HUES64 (cell line): ENCODE measurements at regions not wholly inside any gene's neighbourhood (a gene's known extent, or its start where the extent isn't known, plus 50 kb on each side); places are given as distances from the start of the nearest gene placed in this dataset.

Source experiments
- H3K27ac ChIP-seq: 2 replicates; pipeline ENCODE4 v1.7.0; 2013; ENCODE audit warnings: low read depth, low read length, inconsistent platforms
- H3K27me3 ChIP-seq: 2 replicates; pipeline ENCODE4 v1.6.1; 2013; ENCODE audit warnings: mild to moderate bottlenecking, low read length; ENCODE audit not compliant: insufficient read depth
- H3K36me3 ChIP-seq: 2 replicates; pipeline ENCODE4 v1.6.1; 2013; ENCODE audit warnings: mild to moderate bottlenecking, low read length; ENCODE audit not compliant: insufficient read depth
- H3K4me1 ChIP-seq: 2 replicates; pipeline ENCODE4 v1.6.1; 2013; ENCODE audit warnings: mild to moderate bottlenecking, low read length, moderate library complexity; ENCODE audit not compliant: insufficient read depth
- H3K4me3 ChIP-seq: 2 replicates; pipeline ENCODE4 v1.5.1; 2013; ENCODE audit warnings: mild to moderate bottlenecking, low read length, moderate library complexity
- H3K9ac ChIP-seq: 2 replicates; pipeline ENCODE4 v1.6.1; 2013; ENCODE audit warnings: mild to moderate bottlenecking, low read depth, low read length
- H3K9me3 ChIP-seq: 2 replicates; pipeline ENCODE4 v1.6.1; 2013; ENCODE audit warnings: low read depth, low read length; ENCODE audit not compliant: insufficient read depth
- WGBS: fragments of 150-250, 120-280 bp; methylation state at CpG from one replicate; pipeline ENCODE4 v1.1.7; 2013; ENCODE audit warnings: missing lambda C conversion rate; 5-methylcytosine and 5-hydroxymethylcytosine counted together

GRCh38 chr9:27653957-27654356 lies 80.7 kb upstream of the C9orf72 start:
- Histone ChIP-seq H3K4me3 (no peak overlapping the region), H3K4me1 (no peaks in the 10 kb centered on the region), H3K27ac (no peak overlapping the region), H3K9ac (no peak overlapping the region), H3K36me3 (no peaks in the 10 kb centered on the region), H3K9me3 (no peaks in the 10 kb centered on the region), H3K27me3 (no peaks in the 10 kb centered on the region)
- 83% methylated on average over 2 of the region's 3 CpGs for WGBS

GRCh38 chr9:27654629-27655285 lies 81.5 kb upstream of the C9orf72 start:
- 92% methylated on average over 17 of the region's 17 CpGs for WGBS

GRCh38 chr9:27655441-27655840 lies 82.2 kb upstream of the C9orf72 start:
- H3K27me3 ChIP-seq = no peaks in the 10 kb centered on the region
- H3K36me3 ChIP-seq = no peaks in the 10 kb centered on the region
- H3K9me3 ChIP-seq = no peaks in the 10 kb centered on the region
- H3K4me3 ChIP-seq = no peak overlapping the region
- H3K27ac ChIP-seq = no peak overlapping the region
- H3K9ac ChIP-seq = no peak overlapping the region
- H3K4me1 ChIP-seq = no peaks in the 10 kb centered on the region
- 92% methylated on average over 2 of the region's 2 CpGs for WGBS

More at GRCh38 chr9:27654629-27655285, 81.5 kb upstream of the C9orf72 start:
- Histone ChIP-seq H3K36me3 (no peaks in the 10 kb centered on the region), H3K4me1 (no peaks in the 10 kb centered on the region), H3K27ac (no peak overlapping the region), H3K27me3 (no peaks in the 10 kb centered on the region), H3K9me3 (no peaks in the 10 kb centered on the region), H3K9ac (no peak overlapping the region), H3K4me3 (no peak overlapping the region)

- 91% methylated on average over 2 of the region's 4 CpGs for WGBS
- Histone ChIP-seq H3K9me3 (no peaks in the 10 kb centered on the region), H3K4me1 (no peaks in the 10 kb centered on the region), H3K4me3 (no peak overlapping the region), H3K27me3 (no peaks in the 10 kb centered on the region), H3K27ac (no peak overlapping the region), H3K9ac (no peak overlapping the region), H3K36me3 (no peaks in the 10 kb centered on the region)
Observed at GRCh38 chr9:27659001-27659400, 85.7 kb upstream of the C9orf72 start.

- 96% methylated on average over 3 of the region's 3 CpGs for WGBS
- H3K27ac ChIP-seq = no peak overlapping the region
- H3K4me1 ChIP-seq = 0 out of 2 replicates have a peak, but pooled peaks cover 3% of the 10 kb centered on the region
- no peak overlapping the region for H3K9ac ChIP-seq
- H3K4me3 ChIP-seq = no peak overlapping the region
- H3K36me3 ChIP-seq = no peaks in the 10 kb centered on the region
- H3K27me3 ChIP-seq = no peaks in the 10 kb centered on the region
- no peaks in the 10 kb centered on the region for H3K9me3 ChIP-seq
Observed at GRCh38 chr9:27659571-27659970, 86.3 kb upstream of the C9orf72 start.

GRCh38 chr9:27660148-27660547 lies 86.9 kb upstream of the C9orf72 start:
- H3K36me3 ChIP-seq = no peaks in the 10 kb centered on the region
- no peaks in the 10 kb centered on the region for H3K9me3 ChIP-seq
- H3K4me3 ChIP-seq = no peak overlapping the region
- no peak overlapping the region for H3K9ac ChIP-seq
- H3K27me3 ChIP-seq = no peaks in the 10 kb centered on the region
- peaks cover 9% of the 10 kb centered on the region for H3K4me1 ChIP-seq
- no peak overlapping the region for H3K27ac ChIP-seq
- 84% methylated on average over 4 of the region's 4 CpGs for WGBS

GRCh38 chr9:27663526-27663925 lies 90.2 kb upstream of the C9orf72 start:
- 97% methylated on average over 5 of the region's 5 CpGs for WGBS
- Histone ChIP-seq H3K9me3 (no peaks in the 10 kb centered on the region), H3K4me1 (peaks cover 13% of the 10 kb centered on the region)

GRCh38 chr9:27664121-27664779 lies 91.0 kb upstream of the C9orf72 start:
- Histone ChIP-seq H3K4me3 (no peak overlapping the region), H3K27ac (no peak overlapping the region), H3K9me3 (no peaks in the 10 kb centered on the region), H3K9ac (no peak overlapping the region), H3K4me1 (peaks cover 13% of the 10 kb centered on the region), H3K27me3 (no peaks in the 10 kb centered on the region), H3K36me3 (no peaks in the 10 kb centered on the region)
- WGBS = 89% methylated on average over 7 of the region's 7 CpGs

More at GRCh38 chr9:27663526-27663925, 90.2 kb upstream of the C9orf72 start:
- Histone ChIP-seq H3K27me3 (no peaks in the 10 kb centered on the region), H3K36me3 (no peaks in the 10 kb centered on the region), H3K9ac (no peak overlapping the region), H3K27ac (no peak overlapping the region), H3K4me3 (no peak overlapping the region)

- Histone ChIP-seq H3K9me3 (no peaks in the 10 kb centered on the region), H3K9ac (no peak overlapping the region), H3K36me3 (no peaks in the 10 kb centered on the region), H3K4me1 (peaks cover 22% of the 10 kb centered on the region), H3K27ac (no peak overlapping the region), H3K27me3 (no peaks in the 10 kb centered on the region), H3K4me3 (no peak overlapping the region)
- WGBS = 83% methylated on average over 5 of the region's 6 CpGs
Observed at GRCh38 chr9:27665136-27665535, 91.9 kb upstream of the C9orf72 start.

- Histone ChIP-seq H3K9me3 (no peaks in the 10 kb centered on the region), H3K27ac (no peak overlapping the region), H3K36me3 (no peaks in the 10 kb centered on the region), H3K27me3 (peaks cover 6% of the 10 kb centered on the region; the same call in 1 of the 2 replicates), H3K4me1 (peaks cover 45% of the 10 kb centered on the region), H3K9ac (no peak overlapping the region), H3K4me3 (no peak overlapping the region)
Observed at GRCh38 chr9:27668280-27668679, 95.0 kb upstream of the C9orf72 start.

- 83% methylated on average over 5 of the region's 5 CpGs for WGBS
Observed at GRCh38 chr9:27671636-27672035, 98.4 kb upstream of the C9orf72 start.

More at GRCh38 chr9:27671636-27672035, 98.4 kb upstream of the C9orf72 start:
- no peaks in the 10 kb centered on the region for H3K9me3 ChIP-seq
- peaks cover 57% of the 10 kb centered on the region for H3K4me1 ChIP-seq
- H3K4me3 ChIP-seq = no peak overlapping the region
- no peak overlapping the region for H3K9ac ChIP-seq
- H3K27ac ChIP-seq = no peak overlapping the region
- H3K27me3 ChIP-seq = peaks cover 10% of the 10 kb centered on the region; the same call in 1 of the 2 replicates
- H3K36me3 ChIP-seq = no peaks in the 10 kb centered on the region
